Left ventricle myocardium inferior (tissue), 1 donor: ENCODE measurements at regions not wholly inside any gene's neighbourhood (a gene's known extent, or its start where the extent isn't known, plus 50 kb on each side); places are given as distances from the start of the nearest gene placed in this dataset.

ENCODE experiments used
- DNase-seq: peaks from one replicate; pipeline ENCODE4 v3.0.0-alpha.2; 2020
- H3K27ac ChIP-seq: fragments of 200-600 bp; replicated peaks from 2 replicates; pipeline ENCODE4 v1.8.0; 2021
- H3K27me3 ChIP-seq: fragments of 200-600 bp; 2 replicates; pipeline ENCODE4 v1.8.0; 2021; ENCODE audit warnings: low read depth
- H3K36me3 ChIP-seq: fragments of 200-600 bp; 2 replicates; pipeline ENCODE4 v1.8.0; 2021
- H3K4me1 ChIP-seq: fragments of 200-600 bp; 2 replicates; pipeline ENCODE4 v1.8.0; 2021
- H3K4me3 ChIP-seq: fragments of 200-600 bp; 2 replicates; pipeline ENCODE4 v1.8.0; 2021; ENCODE audit warnings: mild to moderate bottlenecking, moderate library complexity
- H3K9me3 ChIP-seq: fragments of 200-600 bp; replicated peaks from 2 replicates; pipeline ENCODE4 v1.8.0; 2021
- intact Hi-C: fragments of 100-400 bp; cut with micrococcal nuclease; formaldehyde crosslinking; loops from one replicate; pipeline ENCODE4 v1.11.0; 2022
- TF ChIP-seq, protein P1 (sequence below): fragments of 200-600 bp; IDR thresholded peaks from 2 replicates; pipeline ENCODE4 v1.8.0; 2021; ENCODE audit warnings: antibody characterized with exemption, mild to moderate bottlenecking, borderline replicate concordance
- donor health status: DM: no; HTN: yes; CAD: no; lungs with severe emphysema.

- Histone ChIP-seq H3K4me3 (no peak overlapping the region), H3K27me3 (no peaks in the 10 kb centered on the region), H3K36me3 (no peaks in the 10 kb centered on the region), H3K9me3 (peaks cover 13% of the 10 kb centered on the region), H3K4me1 (no peaks in the 10 kb centered on the region), H3K27ac (no peak overlapping the region)
- TF ChIP-seq, protein P1, sequence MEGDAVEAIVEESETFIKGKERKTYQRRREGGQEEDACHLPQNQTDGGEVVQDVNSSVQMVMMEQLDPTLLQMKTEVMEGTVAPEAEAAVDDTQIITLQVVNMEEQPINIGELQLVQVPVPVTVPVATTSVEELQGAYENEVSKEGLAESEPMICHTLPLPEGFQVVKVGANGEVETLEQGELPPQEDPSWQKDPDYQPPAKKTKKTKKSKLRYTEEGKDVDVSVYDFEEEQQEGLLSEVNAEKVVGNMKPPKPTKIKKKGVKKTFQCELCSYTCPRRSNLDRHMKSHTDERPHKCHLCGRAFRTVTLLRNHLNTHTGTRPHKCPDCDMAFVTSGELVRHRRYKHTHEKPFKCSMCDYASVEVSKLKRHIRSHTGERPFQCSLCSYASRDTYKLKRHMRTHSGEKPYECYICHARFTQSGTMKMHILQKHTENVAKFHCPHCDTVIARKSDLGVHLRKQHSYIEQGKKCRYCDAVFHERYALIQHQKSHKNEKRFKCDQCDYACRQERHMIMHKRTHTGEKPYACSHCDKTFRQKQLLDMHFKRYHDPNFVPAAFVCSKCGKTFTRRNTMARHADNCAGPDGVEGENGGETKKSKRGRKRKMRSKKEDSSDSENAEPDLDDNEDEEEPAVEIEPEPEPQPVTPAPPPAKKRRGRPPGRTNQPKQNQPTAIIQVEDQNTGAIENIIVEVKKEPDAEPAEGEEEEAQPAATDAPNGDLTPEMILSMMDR: no peak
- intact Hi-C loops: no loop called here
- no peak for DNase-seq
Measured at GRCh38 chr9:100761276-100761802, 183.5 kb downstream of the CAVIN4 start.

DNA sequence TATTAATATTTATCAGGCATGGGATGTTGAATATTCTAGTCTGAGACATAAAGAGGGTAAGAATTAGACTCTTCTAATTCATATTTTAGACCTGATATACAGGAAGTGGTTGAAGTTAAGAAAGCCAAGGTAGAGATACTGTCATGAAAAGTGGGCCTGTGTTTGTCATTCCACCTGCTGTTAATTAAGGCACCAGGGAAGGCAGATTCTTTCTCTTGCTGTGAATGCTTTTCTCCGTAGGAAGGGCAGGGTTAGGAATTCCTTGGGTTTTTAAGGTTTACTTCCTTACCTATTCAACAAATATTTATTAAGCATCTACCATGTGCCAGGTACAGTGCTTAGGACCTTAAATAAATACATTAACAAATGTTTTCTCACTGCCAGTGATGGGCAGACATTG is 196.4 kb downstream of the CAVIN4 start:
- Histone ChIP-seq H3K27me3 (peaks cover 4% of the 10 kb centered on the region), H3K27ac (no peak overlapping the region), H3K4me3 (no peak overlapping the region), H3K9me3 (no peaks in the 10 kb centered on the region), H3K4me1 (no peaks in the 10 kb centered on the region), H3K36me3 (no peaks in the 10 kb centered on the region)
- TF ChIP-seq, protein P1: no peak
- intact Hi-C loops: no loop called here
- DNase-seq: no peak

GRCh38 chr9:100774962-100775361 is 197.1 kb downstream of the CAVIN4 start:
- TF ChIP-seq, protein P1: no peak
- Histone ChIP-seq H3K27ac (no peak overlapping the region), H3K9me3 (no peaks in the 10 kb centered on the region), H3K4me3 (no peak overlapping the region), H3K27me3 (peaks cover 4% of the 10 kb centered on the region), H3K4me1 (no peaks in the 10 kb centered on the region), H3K36me3 (no peaks in the 10 kb centered on the region)
- DNase-seq: no peak
- intact Hi-C loops: no loop called here

DNA sequence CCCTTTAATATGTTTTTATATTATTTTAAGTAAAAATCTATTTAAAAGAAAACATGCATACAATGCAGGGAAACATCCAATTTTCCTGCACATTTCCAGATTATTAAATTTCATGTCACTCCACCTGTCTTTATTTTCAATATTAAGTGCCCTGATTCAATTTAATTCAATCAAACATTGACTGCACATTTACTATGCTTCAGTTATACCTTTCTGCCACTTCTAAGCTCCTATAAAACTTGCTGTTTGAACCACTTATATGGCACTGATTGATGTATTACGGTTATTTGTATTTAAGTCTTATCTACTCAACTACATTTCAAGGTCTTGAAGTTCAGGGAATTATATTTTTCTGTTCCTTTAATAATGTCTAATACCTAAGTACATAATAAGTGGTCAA is 198.0 kb downstream of the CAVIN4 start:
- H3K36me3 ChIP-seq: no peaks in the 10 kb centered on the region
- no peak for DNase-seq
- intact Hi-C loops: no loop called here
- TF ChIP-seq, protein P1: no peak
- no peaks in the 10 kb centered on the region for H3K9me3 ChIP-seq
- no peaks in the 10 kb centered on the region for H3K4me1 ChIP-seq
- peaks cover 4% of the 10 kb centered on the region for H3K27me3 ChIP-seq
- no peak overlapping the region for H3K27ac ChIP-seq
- no peak overlapping the region for H3K4me3 ChIP-seq

- no peaks in the 10 kb centered on the region for H3K36me3 ChIP-seq
- H3K4me1 ChIP-seq: no peaks in the 10 kb centered on the region
- TF ChIP-seq, protein P1: no peak
- intact Hi-C loops: no loop called here
- H3K9me3 ChIP-seq: peaks cover 25% of the 10 kb centered on the region
- DNase-seq: no peak
- no peak overlapping the region for H3K4me3 ChIP-seq
- no peak overlapping the region for H3K27ac ChIP-seq
- no peaks in the 10 kb centered on the region for H3K27me3 ChIP-seq
Measured at GRCh38 chr9:100784755-100785154, 206.9 kb downstream of the CAVIN4 start.
